GM23248 (cell line): ENCODE measurements at regions not wholly inside any gene's neighbourhood (a gene's known extent, or its start where the extent isn't known, plus 50 kb on each side); places are given as distances from the start of the nearest gene placed in this dataset.
A peak's percentile ranks its signal among the peaks of the same experiment; 100 is the strongest.
"Not testable (repeated sequence)": the region's sequence is repeated elsewhere in the genome, so short reads cannot be mapped to it uniquely, and the experiment has no call there.

Experiments used
- DNase-seq: peaks from one replicate; pipeline ENCODE4 v3.0.0-alpha.2; 2015
- H2AFZ ChIP-seq: fragments of 200-600 bp; sonication (generic); 2 replicates; pipeline ENCODE4 v1.6.1; 2016; ENCODE audit warnings: antibody characterized with exemption
- H3F3A ChIP-seq: fragments of 200-600 bp; sonication (generic); 2 replicates; pipeline ENCODE4 v1.6.1; 2016; ENCODE audit warnings: mild to moderate bottlenecking, antibody characterized with exemption, mixed run types; ENCODE audit not compliant: insufficient read depth
- H3K27ac ChIP-seq: fragments of 200-600 bp; sonication (generic); 2 replicates; pipeline ENCODE4 v1.5.1; 2016; ENCODE audit warnings: mild to moderate bottlenecking
- H3K27me3 ChIP-seq: fragments of 200-600 bp; sonication (generic); replicated peaks from 2 replicates; pipeline ENCODE4 v1.6.1; 2016; ENCODE audit warnings: mild to moderate bottlenecking; ENCODE audit not compliant: insufficient read depth
- H3K36me3 ChIP-seq: fragments of 200-600 bp; sonication (generic); 2 replicates; pipeline ENCODE4 v1.6.1; 2016; ENCODE audit warnings: low read depth, mild to moderate bottlenecking
- H3K4me1 ChIP-seq: fragments of 200-600 bp; sonication (generic); 2 replicates; pipeline ENCODE4 v1.6.1; 2016; ENCODE audit warnings: mild to moderate bottlenecking; ENCODE audit not compliant: insufficient read depth
- H3K4me2 ChIP-seq: fragments of 200-600 bp; sonication (generic); one replicate; pipeline ENCODE4 v1.6.1; 2016; ENCODE audit warnings: mild to moderate bottlenecking; ENCODE audit not compliant: unreplicated experiment
- H3K4me3 ChIP-seq: fragments of 200-600 bp; sonication (generic); 2 replicates; pipeline ENCODE4 v1.5.1; 2016; ENCODE audit warnings: mild to moderate bottlenecking
- H3K79me2 ChIP-seq: fragments of 200-600 bp; sonication (generic); 2 replicates; pipeline ENCODE4 v1.6.1; 2016; ENCODE audit warnings: mild to moderate bottlenecking; ENCODE audit not compliant: insufficient read depth
- H3K9ac ChIP-seq: fragments of 200-600 bp; sonication (generic); 2 replicates; pipeline ENCODE4 v1.6.1; 2016; ENCODE audit warnings: mild to moderate bottlenecking
- H3K9me2 ChIP-seq: fragments of 200-600 bp; sonication (generic); 2 replicates; pipeline ENCODE4 v1.6.1; 2016; ENCODE audit warnings: mixed run types, mild to moderate bottlenecking, moderate library complexity; ENCODE audit not compliant: insufficient read depth
- H3K9me3 ChIP-seq: fragments of 200-600 bp; sonication (generic); one replicate; pipeline ENCODE4 v1.6.1; 2017; ENCODE audit warnings: low read depth
- H4K20me1 ChIP-seq: fragments of 200-600 bp; sonication (generic); 2 replicates; pipeline ENCODE4 v1.6.0; 2016; ENCODE audit not compliant: insufficient read depth
- EZH2 ChIP-seq: fragments of 200-600 bp; sonication (generic); IDR thresholded peaks from 2 replicates; pipeline ENCODE4 v1.6.1; 2018; ENCODE audit warnings: antibody characterized with exemption, mild to moderate bottlenecking; ENCODE audit not compliant: insufficient read depth, poor library complexity, severe bottlenecking
- EZH2phosphoT487 ChIP-seq: fragments of 200-600 bp; sonication (generic); IDR thresholded peaks from 2 replicates; pipeline ENCODE4 v1.6.1; 2018; ENCODE audit warnings: antibody characterized with exemption, moderate library complexity, mild to moderate bottlenecking, low read depth; ENCODE audit not compliant: insufficient read depth
- WGBS, 2 experiments: methylation state at CpG; one replicate each; pipeline ENCODE4 v1.1.6; 2015 to 2017; ENCODE audit warnings: low lambda C conversion rate in 2 of 2, low coverage in 1 of 2; ENCODE audit errors: missing lambda C conversion rate in 2 of 2; 5-methylcytosine and 5-hydroxymethylcytosine counted together
- in situ Hi-C: fragments of 300-500 bp; cut with MboI; formaldehyde crosslinking; loops from 2 replicates; pipeline ENCODE4 v1.15.0; 2020

DNA sequence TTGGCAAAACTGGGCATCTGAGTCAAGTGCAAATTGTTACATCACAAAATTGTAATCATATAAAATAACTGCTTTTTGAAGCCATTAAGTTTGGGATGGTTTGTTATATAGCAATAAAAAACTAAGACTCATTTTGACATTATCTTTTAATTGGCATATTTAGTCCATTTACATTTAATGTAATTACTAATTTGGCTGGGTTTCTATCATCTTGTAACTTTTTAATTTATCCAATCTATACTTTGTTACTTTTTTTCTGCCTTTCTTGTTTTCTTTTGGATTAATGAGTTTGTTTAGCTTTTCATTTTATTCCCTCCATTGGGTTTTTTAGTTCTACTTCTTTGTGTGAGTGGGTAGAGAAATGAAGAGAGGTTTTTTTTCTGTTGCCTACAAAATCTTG lies 76.3 kb downstream of the DRAM2 start:
- no peaks in the 10 kb centered on the region for H3K9me2 ChIP-seq
- H3K4me3 ChIP-seq = no peak overlapping the region
- no peaks in the 10 kb centered on the region for H3K4me1 ChIP-seq
- no peak overlapping the region for H2AFZ ChIP-seq
- no peaks in the 10 kb centered on the region for H3K9me3 ChIP-seq
- DNase-seq = no peak
- no peak overlapping the region for H3K27ac ChIP-seq
- no peaks in the 10 kb centered on the region for H4K20me1 ChIP-seq
- no peaks in the 10 kb centered on the region for H3F3A ChIP-seq
- H3K79me2 ChIP-seq = no peaks in the 10 kb centered on the region
- in situ Hi-C loops = no loop called here
- H3K4me2 ChIP-seq = no peak overlapping the region
- H3K36me3 ChIP-seq = no peaks in the 10 kb centered on the region
- H3K27me3 ChIP-seq = no peaks in the 10 kb centered on the region
- no peak for TF ChIP-seq EZH2
- TF ChIP-seq EZH2phosphoT487 = no peak
- no peak overlapping the region for H3K9ac ChIP-seq

DNA sequence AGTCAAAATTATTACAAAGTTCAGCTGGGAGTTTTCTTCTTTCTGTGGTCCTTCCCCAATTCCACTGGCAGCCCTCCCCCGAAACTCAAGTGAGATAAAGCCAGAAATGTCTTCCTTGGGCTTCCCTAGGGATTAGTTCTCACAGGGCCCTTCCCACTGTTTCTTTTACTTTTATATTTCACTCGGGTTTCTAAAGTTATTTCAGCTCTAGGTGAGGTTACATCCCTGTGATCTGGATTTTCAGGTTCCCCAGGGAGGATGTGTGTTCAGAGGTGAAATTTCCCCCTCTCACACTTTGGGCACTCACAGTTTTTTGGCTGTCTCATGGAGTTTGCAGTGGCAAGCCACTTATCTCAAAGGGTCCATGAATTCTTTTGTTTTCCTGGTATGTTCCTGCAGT lies 77.3 kb downstream of the DRAM2 start:
- 8 to 11% methylated on average over 2 of the region's 2 CpGs for WGBS, 2 experiments
- no peak for TF ChIP-seq EZH2phosphoT487
- no peak for TF ChIP-seq EZH2
- Histone ChIP-seq H3K9me3 (no peaks in the 10 kb centered on the region), H3K9ac (no peak overlapping the region), H3K4me1 (no peaks in the 10 kb centered on the region), H4K20me1 (no peaks in the 10 kb centered on the region), H3K4me3 (no peak overlapping the region), H3K9me2 (no peaks in the 10 kb centered on the region), H2AFZ (no peak overlapping the region), H3F3A (no peaks in the 10 kb centered on the region), H3K27ac (no peak overlapping the region), H3K36me3 (no peaks in the 10 kb centered on the region), H3K4me2 (no peak overlapping the region), H3K27me3 (no peaks in the 10 kb centered on the region), H3K79me2 (no peaks in the 10 kb centered on the region)
- DNase-seq = no peak
- in situ Hi-C loops = no loop called here

DNA sequence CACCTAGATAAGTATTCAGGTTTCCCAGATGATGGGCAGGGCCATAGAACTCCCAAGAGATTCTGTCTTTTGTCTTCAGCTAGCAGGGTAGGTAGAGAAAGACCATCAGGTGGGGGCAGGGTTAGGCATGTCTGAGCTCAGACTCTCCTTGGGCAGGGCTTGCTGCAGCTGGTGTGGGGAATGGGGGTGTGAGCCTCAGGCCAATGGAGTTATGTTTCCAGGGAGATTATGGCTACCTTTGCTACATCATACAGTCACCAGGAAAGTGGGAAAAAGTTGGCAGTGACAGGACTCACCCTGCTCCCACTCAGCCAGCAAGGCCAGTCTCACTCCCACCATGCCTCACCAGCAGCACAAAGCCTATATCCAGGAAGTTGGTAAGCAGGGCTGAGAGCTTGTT lies 77.8 kb downstream of the DRAM2 start:
- H3K27me3 ChIP-seq = no peaks in the 10 kb centered on the region
- H3K4me3 ChIP-seq = no peak overlapping the region
- H3K36me3 ChIP-seq = no peaks in the 10 kb centered on the region
- no peak overlapping the region for H3K4me2 ChIP-seq
- in situ Hi-C loops = no loop called here
- H3F3A ChIP-seq = no peaks in the 10 kb centered on the region
- TF ChIP-seq EZH2 = no peak
- TF ChIP-seq EZH2phosphoT487 = no peak
- H3K9me3 ChIP-seq = no peaks in the 10 kb centered on the region
- H3K9me2 ChIP-seq = no peaks in the 10 kb centered on the region
- H3K79me2 ChIP-seq = no peaks in the 10 kb centered on the region
- H3K27ac ChIP-seq = no peak overlapping the region
- H2AFZ ChIP-seq = no peak overlapping the region
- no peak for DNase-seq
- H4K20me1 ChIP-seq = no peaks in the 10 kb centered on the region
- no peak overlapping the region for H3K9ac ChIP-seq
- H3K4me1 ChIP-seq = no peaks in the 10 kb centered on the region

DNA sequence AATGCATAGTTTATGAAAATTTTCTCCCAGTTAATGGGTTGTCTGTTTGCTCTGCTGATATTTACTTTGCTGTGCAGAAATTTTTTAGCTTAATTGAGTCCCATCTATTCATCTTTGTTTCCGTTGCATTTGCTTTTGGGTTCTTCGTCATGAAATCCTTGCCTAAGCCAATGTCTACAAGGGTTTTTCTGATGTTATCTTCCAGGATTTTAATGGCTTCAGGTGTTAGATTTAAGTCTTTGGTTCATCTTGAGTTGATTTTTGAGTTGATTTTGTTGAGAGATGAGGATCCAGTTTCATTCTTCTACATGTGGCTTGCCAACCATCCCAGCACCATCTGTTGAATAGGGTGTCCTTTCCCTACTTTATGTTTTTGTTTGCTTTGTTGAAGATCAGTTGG lies 85.2 kb downstream of the DRAM2 start:
- no peak for DNase-seq
- Histone ChIP-seq H3K27ac (no peak overlapping the region), H3K9me3 (no peaks in the 10 kb centered on the region), H3K79me2 (no peaks in the 10 kb centered on the region), H4K20me1 (no peaks in the 10 kb centered on the region), H2AFZ (no peak overlapping the region), H3K4me1 (peaks cover 5% of the 10 kb centered on the region), H3F3A (no peaks in the 10 kb centered on the region), H3K9ac (no peak overlapping the region), H3K9me2 (no peaks in the 10 kb centered on the region), H3K4me2 (no peak overlapping the region), H3K36me3 (no peaks in the 10 kb centered on the region), H3K4me3 (no peak overlapping the region), H3K27me3 (no peaks in the 10 kb centered on the region)
- no peak for TF ChIP-seq EZH2
- no peak for TF ChIP-seq EZH2phosphoT487
- in situ Hi-C loops = no loop called here
- 60 to 70% methylated on average over 2 of the region's 2 CpGs for WGBS, 2 experiments

DNA sequence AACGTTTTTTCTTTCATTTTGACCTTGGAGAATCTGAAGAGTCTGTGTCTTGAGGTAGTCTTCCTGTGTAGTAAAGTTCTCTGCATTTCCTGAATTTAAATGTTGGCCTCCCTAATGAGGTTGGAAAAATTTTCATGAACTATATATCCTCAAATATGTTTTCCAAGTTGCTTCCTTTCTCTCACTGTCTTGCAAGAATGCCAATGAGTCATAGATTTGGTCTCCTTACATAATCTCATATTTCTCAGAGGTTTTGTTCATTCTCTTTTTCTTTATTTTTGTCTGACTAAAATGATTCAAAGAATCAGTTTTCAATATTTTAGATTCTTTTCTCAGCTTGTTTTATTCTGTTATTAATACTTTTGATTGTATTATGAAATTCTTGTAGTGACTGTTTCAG lies 87.6 kb downstream of the DRAM2 start:
- Histone ChIP-seq H3K4me2 (no peak overlapping the region), H3K27me3 (no peaks in the 10 kb centered on the region), H3K36me3 (no peaks in the 10 kb centered on the region), H3K9ac (no peak overlapping the region), H3K4me3 (no peak overlapping the region), H3F3A (no peaks in the 10 kb centered on the region), H3K9me3 (no peaks in the 10 kb centered on the region), H2AFZ (no peak overlapping the region), H3K9me2 (no peaks in the 10 kb centered on the region), H3K79me2 (no peaks in the 10 kb centered on the region), H4K20me1 (no peaks in the 10 kb centered on the region), H3K27ac (no peak overlapping the region), H3K4me1 (peaks cover 5% of the 10 kb centered on the region)
- no peak for TF ChIP-seq EZH2
- no peak for TF ChIP-seq EZH2phosphoT487
- WGBS, 2 experiments = 0 to 5% methylated on average over 1 of the region's 1 CpG
- peak; percentile 54 for DNase-seq
- in situ Hi-C loops = no loop called here

DNA sequence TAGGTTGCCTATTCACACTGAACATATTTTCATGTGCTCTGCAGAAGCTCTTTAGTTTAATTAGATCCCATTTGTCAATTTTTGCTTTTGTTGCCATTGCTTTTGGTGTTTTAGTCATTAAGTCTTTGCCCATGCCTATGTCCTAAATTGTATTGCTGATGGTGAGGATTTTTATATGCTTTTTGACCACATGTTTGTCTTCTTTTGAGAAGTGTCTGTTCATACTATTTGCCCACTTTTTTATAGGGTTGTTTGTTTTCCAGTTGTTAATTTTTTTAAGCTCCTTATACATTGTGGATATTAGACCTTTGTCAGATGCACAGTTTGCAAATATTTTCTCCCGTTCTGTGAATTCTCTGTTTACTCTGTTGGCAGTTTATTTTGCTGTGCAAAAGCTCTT lies 84.5 kb upstream of the LRIF1 start:
- in situ Hi-C loops, H3K79me2 ChIP-seq, H3F3A ChIP-seq, H4K20me1 ChIP-seq, H3K9ac ChIP-seq, H3K9me3 ChIP-seq, H3K4me2 ChIP-seq, H3K4me3 ChIP-seq, H3K27me3 ChIP-seq, H3K36me3 ChIP-seq, H2AFZ ChIP-seq, H3K9me2 ChIP-seq, H3K4me1 ChIP-seq, DNase-seq, H3K27ac ChIP-seq: not testable (repeated sequence)
- 11 to 16% methylated on average over 1 of the region's 1 CpG for WGBS, 2 experiments
